GM12864 (cell line): ENCODE measurements at regions not wholly inside any gene's neighbourhood (a gene's known extent, or its start where the extent isn't known, plus 50 kb on each side); places are given as distances from the start of the nearest gene placed in this dataset.

Source experiments
- DNase-seq: peaks from one replicate; pipeline ENCODE4 v3.0.0-alpha.2; 2011; ENCODE audit warnings: low read depth
- H3K4me3 ChIP-seq: 2 replicates; pipeline ENCODE4 v1.5.1; 2011; ENCODE audit warnings: mild to moderate bottlenecking, low read depth, low read length, control low read depth
- TF ChIP-seq, protein P1 (sequence below): IDR thresholded peaks from 2 replicates; pipeline ENCODE4 v1.5.1; 2011; ENCODE audit warnings: low read depth, mild to moderate bottlenecking, moderate library complexity, low read length, control low read depth, inconsistent platforms; ENCODE audit errors: missing control alignments

DNA sequence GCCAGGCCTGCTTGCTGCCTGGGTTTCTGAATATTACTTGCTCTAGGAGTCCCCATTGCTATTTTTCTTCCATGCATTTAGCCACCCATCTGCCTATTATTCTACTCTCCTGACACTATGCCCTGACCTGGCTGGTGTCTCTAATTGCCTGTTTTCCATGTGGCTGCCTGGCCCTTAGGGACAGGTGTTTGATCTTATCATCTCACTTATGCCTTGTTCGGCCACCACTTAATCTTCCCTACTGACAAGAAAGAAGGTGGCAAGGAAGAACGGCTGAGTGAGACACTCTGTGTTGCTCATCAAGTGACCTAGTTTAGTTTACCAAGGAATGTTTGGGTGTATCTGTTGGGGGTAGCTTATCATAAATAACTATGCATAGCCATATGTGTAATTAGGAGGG lies 50.4 kb upstream of the RAPH1 start:
- TF ChIP-seq, protein P1, sequence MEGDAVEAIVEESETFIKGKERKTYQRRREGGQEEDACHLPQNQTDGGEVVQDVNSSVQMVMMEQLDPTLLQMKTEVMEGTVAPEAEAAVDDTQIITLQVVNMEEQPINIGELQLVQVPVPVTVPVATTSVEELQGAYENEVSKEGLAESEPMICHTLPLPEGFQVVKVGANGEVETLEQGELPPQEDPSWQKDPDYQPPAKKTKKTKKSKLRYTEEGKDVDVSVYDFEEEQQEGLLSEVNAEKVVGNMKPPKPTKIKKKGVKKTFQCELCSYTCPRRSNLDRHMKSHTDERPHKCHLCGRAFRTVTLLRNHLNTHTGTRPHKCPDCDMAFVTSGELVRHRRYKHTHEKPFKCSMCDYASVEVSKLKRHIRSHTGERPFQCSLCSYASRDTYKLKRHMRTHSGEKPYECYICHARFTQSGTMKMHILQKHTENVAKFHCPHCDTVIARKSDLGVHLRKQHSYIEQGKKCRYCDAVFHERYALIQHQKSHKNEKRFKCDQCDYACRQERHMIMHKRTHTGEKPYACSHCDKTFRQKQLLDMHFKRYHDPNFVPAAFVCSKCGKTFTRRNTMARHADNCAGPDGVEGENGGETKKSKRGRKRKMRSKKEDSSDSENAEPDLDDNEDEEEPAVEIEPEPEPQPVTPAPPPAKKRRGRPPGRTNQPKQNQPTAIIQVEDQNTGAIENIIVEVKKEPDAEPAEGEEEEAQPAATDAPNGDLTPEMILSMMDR: no peak
- no peak overlapping the region for H3K4me3 ChIP-seq

DNA sequence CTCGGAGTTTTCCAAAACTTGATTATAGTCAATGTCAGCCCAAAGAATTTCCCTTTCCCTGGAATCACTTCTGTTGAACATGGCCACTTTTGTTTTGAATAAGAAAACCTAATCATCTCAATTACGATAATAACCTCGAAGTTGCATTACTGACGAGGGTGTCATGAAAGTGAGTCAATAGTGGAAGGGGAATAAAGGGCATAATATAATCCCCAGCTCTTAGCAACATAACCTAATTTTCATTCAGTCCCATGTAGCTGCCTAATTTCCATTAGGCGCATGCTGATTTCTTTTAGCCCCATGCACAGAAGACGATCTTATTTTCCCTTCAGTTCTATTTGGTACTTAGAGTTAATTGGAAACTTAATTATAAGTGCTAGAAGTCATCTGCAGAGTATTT lies 51.1 kb upstream of the RAPH1 start:
- TF ChIP-seq, protein P1: no peak
- no peak for DNase-seq
- no peak overlapping the region for H3K4me3 ChIP-seq

More for the DNA sequence above, 50.4 kb upstream of the RAPH1 start:
- no peak for DNase-seq

GRCh38 chr2:203586696-203587095 lies 51.6 kb upstream of the RAPH1 start:
- DNase-seq: no peak

DNA sequence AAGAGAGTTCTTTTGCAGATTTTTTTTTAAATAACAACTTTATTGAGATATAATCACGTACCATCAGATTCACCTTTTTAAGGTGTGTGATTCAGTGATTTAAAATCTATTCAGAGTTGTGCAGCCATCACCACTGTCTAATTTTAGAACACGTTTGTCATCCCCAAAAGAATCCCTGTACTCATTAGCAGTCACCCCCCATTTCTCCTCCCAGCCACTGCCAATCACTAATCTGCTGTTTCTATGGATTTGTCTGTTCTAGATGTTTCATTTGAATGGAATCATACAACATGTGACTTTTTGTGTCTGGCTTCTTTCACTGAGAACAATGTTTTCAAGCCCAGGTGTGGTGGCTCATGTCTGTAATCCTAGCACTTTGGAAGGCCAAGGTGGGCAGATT lies 55.4 kb upstream of the RAPH1 start:
- H3K4me3 ChIP-seq: no peak overlapping the region
- TF ChIP-seq, protein P1: no peak
- no peak for DNase-seq

More at GRCh38 chr2:203586696-203587095, 51.6 kb upstream of the RAPH1 start:
- TF ChIP-seq, protein P1: no peak
- H3K4me3 ChIP-seq: no peak overlapping the region

DNA sequence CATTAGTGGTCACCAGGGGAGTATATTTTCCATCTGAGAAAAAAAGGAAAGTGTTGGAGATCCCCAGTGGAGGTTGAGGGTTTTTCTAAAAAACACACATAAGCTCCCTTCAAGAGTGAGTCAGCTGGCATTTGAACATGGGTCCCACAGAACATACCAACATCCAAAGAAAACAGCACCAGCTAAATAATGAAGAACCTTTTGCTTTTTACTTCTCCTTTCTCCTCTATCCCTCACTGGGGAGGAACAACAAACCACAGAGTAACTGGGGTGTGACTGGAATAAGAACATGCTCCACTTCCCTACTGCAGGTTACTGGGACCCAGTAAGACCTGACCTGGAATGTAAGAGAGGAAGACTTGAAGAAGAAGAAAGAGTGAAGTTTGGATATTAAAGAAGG lies 56.5 kb upstream of the RAPH1 start:
- DNase-seq: no peak
- no peak overlapping the region for H3K4me3 ChIP-seq
- TF ChIP-seq, protein P1: no peak

DNA sequence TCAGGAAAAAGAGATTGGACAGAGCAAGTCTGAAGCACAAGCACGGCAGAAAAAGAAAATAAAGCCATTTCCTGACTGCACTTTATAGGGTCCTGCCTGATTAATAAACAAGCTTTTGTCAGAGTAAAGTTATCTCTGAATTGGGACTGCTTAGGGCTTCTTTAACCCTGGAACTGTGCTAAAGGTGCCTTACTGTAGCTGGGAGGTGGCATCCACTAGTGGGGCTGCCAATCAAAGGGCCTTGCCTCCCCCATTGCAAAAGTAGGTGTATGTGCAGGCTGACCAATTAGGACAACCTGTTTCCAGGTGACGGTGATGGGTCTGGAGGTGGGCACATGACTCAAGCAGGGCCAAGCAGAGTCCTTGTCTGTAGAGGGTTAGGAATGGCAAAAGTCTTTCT lies 57.4 kb upstream of the RAPH1 start:
- no peak for DNase-seq
- no peak overlapping the region for H3K4me3 ChIP-seq
- TF ChIP-seq, protein P1: no peak

DNA sequence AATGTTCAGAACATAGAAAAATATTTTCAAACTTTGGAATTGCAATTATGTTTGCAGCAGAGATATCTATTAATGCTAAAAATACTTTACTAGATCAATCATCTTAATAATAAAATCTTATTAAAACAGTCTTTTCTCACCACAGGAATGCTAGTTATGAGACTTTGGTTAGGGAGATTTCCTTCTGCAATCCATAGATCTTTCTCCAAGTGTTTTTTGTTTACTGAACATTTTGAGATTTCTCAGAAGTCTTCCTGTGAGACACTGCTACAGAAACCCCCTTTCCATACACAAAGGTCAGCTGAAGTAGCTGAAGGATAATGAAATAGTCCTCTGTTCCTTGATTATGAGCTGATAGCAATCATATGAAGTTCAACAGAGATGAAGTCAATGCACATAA lies 59.4 kb upstream of the RAPH1 start:
- TF ChIP-seq, protein P1: no peak
- H3K4me3 ChIP-seq: no peak overlapping the region
- DNase-seq: no peak
